C4-2B (cell line): ENCODE measurements at regions not wholly inside any gene's neighbourhood (a gene's known extent, or its start where the extent isn't known, plus 50 kb on each side); places are given as distances from the start of the nearest gene placed in this dataset.

Experiments
- CTCF ChIP-seq: fragments of 450-650 bp; conservative IDR thresholded peaks from 2 replicates; pipeline ENCODE4 v1.5.1; 2017; ENCODE audit warnings: mild to moderate bottlenecking
- ZFX ChIP-seq: fragments of 450-650 bp; IDR thresholded peaks from 2 replicates; pipeline ENCODE4 v1.6.1; 2017

DNA sequence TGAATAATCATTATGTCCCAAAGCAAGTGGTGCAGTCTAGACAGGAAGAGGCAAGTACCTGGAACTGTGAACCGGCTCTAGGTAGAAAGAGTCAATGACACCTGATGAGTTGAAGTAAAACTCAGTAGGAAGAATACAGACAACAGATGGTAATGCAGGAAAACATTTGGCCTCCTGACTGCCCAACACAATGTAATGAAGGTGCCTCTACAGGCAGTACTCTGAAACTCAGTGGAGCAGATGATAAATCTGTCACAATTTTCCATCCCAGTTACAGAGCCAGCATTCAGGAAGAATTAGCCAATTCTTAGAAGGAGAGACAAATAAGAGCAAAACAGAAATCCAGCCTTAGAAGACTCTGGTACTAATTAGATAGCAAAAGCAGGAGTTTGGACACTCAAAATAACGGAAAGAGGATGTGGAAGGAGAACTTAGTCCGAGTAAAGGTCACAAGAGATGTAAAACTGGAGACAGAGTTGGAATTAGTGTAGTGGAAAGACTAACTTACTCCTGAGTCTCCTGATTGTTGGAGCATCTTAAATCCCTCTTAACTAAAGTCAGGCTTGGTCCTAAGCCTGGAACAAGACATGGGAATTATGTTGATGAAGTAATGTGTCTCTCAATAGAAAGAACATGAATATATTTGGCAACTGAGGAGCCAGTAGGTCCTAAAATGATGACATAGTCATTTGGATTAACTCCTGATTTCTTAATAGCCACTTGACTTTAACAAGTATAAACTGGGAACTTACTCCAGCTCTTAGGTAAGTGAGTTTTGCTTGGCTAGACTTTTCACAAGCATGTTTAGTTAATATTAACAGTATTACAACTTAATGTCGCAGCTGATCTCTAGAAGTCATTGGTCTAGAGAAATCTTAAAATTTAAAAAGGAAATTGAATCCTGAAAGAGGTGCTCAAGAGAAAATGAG is 457.3 kb upstream of the MIR17HG start:
- TF ChIP-seq CTCF (no peak), ZFX (no peak)
